ENCODE measurements at regions not wholly inside any gene's neighbourhood (a gene's known extent, or its start where the extent isn't known, plus 50 kb on each side); places are given as distances from the start of the nearest gene placed in this dataset.

DNA sequence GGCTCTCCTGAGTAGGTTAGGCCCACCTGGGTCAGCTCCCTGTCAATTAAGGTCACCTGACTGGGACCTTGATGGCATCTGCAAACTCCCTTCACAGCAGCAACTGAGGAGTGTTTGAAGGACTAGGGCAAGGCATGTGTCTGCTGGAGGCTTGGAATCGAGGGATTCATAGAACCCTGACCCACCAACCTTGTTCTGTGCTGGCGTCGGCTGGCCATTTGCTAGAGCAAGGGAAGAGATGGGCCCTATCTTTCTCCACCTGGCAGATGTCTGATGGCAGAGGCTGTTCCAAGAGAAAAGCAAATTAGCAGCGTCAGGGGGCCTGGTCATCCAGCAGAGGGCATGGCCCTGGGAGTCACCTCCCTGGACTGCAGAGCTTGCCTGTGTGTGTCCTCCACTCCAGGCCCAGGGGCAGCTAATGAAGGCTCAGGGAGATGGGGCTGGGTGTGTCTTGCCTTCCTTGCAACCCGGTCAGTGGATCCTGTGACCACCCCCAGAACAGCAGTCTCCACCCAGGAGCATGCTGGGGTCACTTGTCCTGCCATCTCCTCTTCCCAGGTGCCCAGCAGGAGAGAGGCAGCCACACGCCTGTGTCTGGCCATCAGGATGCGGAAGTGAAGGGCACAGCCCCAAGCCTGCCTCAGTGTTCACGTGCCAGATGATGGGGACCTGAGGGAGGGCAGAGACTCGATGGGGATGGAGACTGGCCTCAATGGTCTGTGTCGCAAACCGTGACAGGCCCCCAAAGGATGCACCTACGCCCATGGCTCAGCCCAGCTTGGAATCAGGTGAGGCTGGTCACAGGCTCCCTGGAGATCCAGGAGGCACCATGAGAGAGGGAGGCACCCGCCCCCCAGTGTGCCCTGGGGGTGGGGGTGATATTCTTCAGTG is 53.9 kb downstream of the BARX1 start:
- DNase-seq (ENCODE audit: low read depth), result no peak

- no peak for DNase-seq (ENCODE audit: low read depth)
Measured at GRCh38 chr9:93900436-93900819, 54.7 kb downstream of the BARX1 start.

DNA sequence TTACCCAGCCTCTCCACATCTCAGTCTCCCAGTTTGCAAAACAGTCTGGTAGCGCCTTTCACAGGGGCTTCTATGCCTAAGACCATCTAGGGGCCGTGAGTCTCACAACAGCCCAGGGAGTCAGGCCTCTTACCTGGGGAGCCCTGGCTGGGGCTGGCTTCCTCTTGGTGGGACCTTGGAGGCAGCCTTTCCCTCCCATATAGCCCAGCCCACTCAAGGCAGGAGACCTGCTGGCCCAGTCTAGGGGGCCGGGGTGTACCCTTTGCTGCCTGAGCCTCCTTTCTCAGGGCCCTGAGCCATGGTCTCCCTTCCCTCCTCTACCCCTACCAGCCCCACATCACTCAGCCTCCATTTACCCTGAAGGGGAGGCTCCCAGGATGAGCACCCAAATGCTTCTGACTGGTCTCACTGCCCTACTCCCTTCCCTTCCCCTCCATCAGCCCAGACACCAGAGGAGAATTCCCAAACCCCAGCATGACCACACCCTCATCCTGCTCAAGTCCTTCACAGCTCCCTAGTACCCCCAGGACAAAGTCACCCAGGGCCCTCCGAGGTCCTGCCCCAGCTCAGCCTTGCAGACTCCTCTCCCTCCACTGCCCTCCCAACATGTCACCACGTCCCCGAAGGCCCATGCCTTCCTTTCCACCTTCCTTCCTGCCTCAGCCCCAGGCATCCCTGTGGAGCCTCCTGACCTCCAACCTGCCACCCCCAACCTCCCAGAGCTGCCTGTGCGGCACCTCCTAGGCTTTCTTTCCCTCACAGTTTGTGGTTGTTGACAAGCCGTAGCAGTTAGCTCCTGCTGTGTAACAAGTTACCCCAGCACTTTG is 55.3 kb downstream of the BARX1 start:
- no peak for DNase-seq (ENCODE audit: low read depth)

DNA sequence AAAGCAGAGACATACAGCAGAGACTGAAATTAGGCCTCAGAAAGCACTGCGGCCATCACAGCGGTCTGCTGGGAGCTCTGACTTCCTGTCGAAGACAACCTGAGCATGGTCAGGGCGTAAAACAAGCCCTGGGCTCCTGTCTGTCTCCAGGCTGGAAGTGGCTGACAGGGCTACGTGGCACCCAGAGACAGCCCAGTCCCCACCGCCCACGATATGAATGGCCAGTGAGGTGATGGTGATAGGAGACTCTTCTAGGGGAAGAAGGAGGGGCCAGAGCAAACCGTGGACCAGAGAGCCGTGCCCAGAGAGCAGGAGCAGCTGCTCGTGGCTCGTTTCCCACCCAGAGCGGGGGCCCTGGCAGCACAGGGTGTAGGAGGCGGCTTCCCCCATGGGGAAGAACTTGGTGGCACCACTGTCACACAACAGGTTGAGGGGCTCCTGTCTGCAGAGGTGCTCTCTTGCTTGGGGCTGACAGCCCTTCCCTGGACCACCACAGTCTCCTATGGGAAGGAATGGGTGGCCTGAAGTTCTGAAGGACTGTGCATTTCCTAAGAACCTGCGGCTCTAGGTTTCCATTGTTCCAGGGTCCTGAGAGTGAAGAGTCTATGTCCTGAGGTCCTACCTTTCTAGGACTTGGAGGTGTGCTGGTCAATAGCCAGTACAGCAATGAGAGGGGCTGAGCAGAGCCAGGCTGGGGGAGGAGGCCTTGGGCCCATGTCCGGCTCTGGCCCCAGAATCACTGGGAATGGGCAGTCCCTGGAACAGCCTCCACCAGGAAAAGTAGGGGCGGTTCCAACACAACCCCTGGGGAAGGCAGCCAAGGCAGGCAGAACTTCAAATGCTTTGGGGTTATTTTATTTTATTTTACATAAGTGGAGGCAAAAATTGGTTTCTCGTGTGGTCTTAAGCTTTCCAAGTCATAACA is 56.4 kb downstream of the BARX1 start:
- DNase-seq (ENCODE audit: low read depth), result no peak

DNA sequence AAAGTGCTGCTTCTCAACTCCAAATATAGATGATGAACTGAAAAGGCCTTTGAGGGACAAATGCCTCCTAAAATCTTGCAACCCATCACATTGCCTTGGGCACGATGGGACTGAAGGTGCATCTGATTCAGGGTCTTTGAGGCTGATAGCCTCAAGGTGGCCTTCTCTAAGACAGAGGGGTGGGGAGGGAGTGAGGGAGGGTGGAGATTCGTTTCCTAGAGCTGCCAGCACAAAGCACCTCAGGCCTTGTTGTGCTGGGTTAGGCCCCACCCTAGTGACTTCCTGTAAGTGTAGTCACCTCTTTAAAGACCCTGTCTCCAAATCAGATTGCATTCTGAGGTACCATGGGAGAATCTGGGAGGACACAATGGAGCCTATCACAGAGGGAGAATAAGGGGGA is 57.1 kb downstream of the BARX1 start:
- DNase-seq (ENCODE audit: low read depth), result no peak

GRCh38 chr9:93897075-93897970 is 57.8 kb downstream of the BARX1 start:
- DNase-seq (ENCODE audit: low read depth), result no peak

GRCh38 chr9:93896496-93897033 is 58.6 kb downstream of the BARX1 start:
- DNase-seq (ENCODE audit: low read depth), result no peak

- DNase-seq (ENCODE audit: low read depth), result no peak
Measured at GRCh38 chr9:93896093-93896492, 59.1 kb downstream of the BARX1 start.

- DNase-seq (ENCODE audit: low read depth), result no peak
Measured at GRCh38 chr9:93895535-93895934, 59.6 kb downstream of the BARX1 start.

DNA sequence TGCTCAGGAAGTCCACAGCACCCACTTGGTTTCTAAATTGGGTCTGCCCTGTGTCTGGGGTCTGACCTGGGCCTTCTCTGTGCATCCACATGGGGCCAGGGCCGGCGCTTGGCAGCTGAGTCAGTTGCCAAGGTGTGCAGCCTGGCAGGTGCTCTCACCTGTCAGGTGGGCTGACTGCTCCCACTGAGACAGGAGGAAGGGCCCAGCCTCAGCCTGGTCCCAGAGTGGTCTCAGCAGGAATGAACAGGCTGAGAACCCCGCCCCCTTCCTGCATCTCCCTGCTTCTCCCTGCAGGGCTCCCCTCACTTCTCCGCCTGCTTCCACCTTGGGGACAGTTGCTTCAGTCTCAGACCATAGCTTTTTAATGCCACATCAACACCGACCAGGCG is 60.5 kb downstream of the BARX1 start:
- DNase-seq (ENCODE audit: low read depth), result no peak

DNA sequence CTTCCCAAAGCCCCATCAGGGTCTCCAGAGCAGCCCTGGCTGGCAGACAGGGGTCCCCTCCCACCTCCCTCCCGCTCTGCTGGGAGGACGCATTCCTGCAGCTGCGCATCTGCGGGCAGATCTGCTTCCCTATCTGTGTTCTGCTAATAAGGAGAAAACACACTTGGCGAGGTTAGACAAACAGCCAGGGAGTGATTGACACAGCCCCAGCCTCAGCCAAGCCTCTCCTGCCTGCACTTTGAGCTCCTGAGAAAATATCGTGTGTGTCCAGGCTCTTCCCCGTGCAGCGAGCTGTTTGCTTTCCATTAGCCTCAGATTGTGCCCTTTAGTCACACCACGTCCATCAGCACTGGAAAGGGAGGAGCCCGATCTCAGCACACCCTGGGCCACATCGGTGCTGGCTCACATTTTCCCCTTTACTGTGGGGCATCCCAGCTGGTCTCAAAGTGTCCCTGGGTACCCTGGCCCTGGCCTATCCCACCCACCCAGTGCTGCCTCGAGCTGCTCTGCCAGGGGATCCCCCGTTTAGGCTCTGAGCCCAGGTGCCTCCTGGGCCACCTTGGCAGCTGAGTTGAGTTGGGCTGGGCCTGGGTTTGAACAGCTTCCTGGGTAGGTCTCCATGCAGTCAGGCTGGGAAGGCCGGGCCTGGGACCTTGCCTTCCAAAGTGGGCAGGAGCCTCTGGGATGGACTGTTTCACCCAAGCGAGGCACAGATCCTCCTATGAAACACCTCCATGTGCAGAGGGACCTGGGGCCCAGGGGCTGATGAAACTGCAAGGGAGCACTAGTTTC is 61.1 kb downstream of the BARX1 start:
- DNase-seq (ENCODE audit: low read depth), result no peak

- no peak for DNase-seq (ENCODE audit: low read depth)
Measured at GRCh38 chr9:93893194-93893593, 62.0 kb downstream of the BARX1 start.

GRCh38 chr9:93892748-93893147 is 62.4 kb downstream of the BARX1 start:
- no peak for DNase-seq (ENCODE audit: low read depth)

- DNase-seq (ENCODE audit: low read depth), result no peak
Measured at GRCh38 chr9:93891549-93892310, 63.4 kb downstream of the BARX1 start.

DNA sequence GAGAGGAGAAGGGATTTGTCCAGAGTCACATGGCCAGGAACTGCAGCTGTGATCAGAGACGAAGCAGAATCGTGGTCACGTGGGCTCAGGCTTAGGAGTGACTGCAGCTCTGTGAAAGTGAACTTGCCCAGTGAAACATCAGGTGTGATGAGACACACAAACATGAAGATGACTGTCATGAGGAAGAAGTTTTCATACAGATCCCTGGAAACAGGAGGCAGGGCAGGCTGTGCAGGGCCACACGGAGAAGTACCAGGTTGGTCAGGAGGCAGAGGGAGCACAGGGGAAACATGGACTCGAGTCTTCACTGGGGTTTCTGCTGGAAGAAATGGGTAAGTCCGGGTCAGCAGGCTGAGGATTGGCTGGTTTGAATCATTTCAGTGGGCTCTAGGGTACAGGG is 64.1 kb downstream of the BARX1 start:
- DNase-seq (ENCODE audit: low read depth), result no peak

- DNase-seq (ENCODE audit: low read depth), result no peak
Measured at GRCh38 chr9:93890436-93890935, 64.7 kb downstream of the BARX1 start.

DNA sequence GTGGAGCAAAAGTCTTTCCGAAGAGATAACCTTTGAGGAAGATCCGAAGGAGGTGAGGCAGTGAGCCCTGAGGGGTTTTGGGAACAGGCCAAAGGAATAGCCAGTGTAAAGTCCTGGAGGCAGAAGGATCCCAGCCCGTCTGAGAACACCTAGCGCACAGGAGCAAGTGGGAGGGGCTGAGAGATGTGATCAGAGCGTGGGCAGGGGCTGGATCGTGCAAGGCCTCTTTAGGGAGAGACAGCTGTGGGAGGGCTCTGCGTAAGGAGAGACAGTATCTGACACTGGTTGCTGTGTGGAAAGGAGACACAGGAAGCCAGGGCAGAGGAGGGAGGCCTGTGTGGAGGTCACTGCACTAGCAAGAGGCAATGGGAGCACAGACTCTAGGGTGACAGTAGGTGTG is 68.2 kb downstream of the BARX1 start:
- DNase-seq (ENCODE audit: low read depth), result no peak

DNA sequence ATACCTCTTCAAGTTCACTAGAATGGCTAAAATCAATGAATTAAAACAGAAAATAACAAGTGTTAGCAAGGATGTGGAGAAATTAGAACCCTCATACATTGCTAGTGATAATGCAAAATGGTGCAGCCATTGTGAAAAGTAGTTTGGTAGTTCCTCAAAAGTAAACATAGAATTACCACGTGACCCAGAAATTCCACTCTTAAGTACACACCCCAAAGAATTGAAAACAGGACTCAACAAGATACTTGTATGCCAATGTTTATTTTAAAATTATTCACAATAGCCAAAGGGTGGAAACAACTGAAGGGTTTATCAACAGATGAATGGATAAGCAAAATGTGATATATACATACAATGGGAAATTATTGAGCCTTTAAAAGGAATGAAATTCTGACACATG is 70.3 kb downstream of the BARX1 start:
- no peak for DNase-seq (ENCODE audit: low read depth)

Data from renal cortical epithelial cell (primary cell).